ENCODE measurements at regions not wholly inside any gene's neighbourhood (a gene's known extent, or its start where the extent isn't known, plus 50 kb on each side); places are given as distances from the start of the nearest gene placed in this dataset.
A peak's percentile ranks its signal among the peaks of the same experiment; 100 is the strongest.

DNA sequence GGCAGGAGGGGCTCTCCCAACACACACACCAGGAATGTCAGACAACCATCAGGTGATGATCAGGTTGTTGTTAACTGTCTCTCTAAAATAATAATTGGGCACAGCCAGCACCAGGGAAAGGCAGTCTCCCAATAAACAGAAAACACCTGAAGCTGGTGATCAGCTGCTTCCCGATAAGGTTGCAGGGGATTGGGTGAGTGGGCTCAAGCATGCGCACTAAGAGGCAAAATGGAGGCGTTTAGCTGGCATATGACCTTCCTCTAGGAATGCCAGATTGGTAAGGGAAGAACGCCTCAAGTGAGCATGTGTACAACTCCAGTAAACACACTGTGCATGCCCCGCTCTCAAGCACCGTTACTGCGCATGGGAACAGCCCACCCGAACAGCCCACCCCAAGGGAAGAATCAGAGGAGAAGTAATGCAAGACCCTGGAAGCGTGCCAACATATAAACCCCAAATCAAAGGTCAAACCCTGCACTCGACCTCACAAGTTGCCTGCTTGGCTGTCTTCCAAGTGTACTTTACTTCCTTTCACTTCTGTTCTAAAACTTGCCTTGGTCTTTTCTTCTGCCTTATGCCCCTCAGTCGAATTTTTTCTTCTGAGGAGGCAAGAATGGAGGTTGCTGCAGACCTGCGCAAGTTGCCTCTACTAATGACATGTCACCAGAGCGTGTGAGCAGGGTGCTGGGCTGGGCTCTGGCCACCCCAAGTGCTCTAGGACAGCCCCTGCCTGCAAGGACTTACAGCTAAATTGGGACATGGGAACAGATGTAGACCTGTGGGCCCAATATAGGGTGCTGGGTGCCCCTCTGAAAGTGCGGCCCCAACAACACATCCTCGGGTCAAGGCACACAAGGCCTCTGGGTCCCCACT, 200.8 kb downstream of the RHOU start:
- no peaks in the 10 kb centered on the region for H3K27me3 Mint-ChIP-seq (ENCODE audit: low read depth)
- TF ChIP-seq, protein P1, sequence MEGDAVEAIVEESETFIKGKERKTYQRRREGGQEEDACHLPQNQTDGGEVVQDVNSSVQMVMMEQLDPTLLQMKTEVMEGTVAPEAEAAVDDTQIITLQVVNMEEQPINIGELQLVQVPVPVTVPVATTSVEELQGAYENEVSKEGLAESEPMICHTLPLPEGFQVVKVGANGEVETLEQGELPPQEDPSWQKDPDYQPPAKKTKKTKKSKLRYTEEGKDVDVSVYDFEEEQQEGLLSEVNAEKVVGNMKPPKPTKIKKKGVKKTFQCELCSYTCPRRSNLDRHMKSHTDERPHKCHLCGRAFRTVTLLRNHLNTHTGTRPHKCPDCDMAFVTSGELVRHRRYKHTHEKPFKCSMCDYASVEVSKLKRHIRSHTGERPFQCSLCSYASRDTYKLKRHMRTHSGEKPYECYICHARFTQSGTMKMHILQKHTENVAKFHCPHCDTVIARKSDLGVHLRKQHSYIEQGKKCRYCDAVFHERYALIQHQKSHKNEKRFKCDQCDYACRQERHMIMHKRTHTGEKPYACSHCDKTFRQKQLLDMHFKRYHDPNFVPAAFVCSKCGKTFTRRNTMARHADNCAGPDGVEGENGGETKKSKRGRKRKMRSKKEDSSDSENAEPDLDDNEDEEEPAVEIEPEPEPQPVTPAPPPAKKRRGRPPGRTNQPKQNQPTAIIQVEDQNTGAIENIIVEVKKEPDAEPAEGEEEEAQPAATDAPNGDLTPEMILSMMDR (conservative IDR thresholded peaks at IDR 0.05), result no peak
- H3K4me1 Mint-ChIP-seq, result peaks cover 40% of the 10 kb centered on the region
- no peak for DNase-seq (ENCODE audit: low read depth, low spot score)
- peak overlapping the region; percentile 67 for H3K27ac Mint-ChIP-seq (ENCODE audit: unreplicated experiment)
- no peaks in the 10 kb centered on the region for H3K36me3 Mint-ChIP-seq (ENCODE audit: low read depth)
- no peak overlapping the region for H3K4me3 Mint-ChIP-seq
- H3K9me3 Mint-ChIP-seq, result peaks cover 2% of the 10 kb centered on the region

- Mint-ChIP-seq H3K27ac (ENCODE audit: unreplicated experiment) (no peak overlapping the region), H3K4me1 (peaks cover 44% of the 10 kb centered on the region), H3K27me3 (ENCODE audit: low read depth) (no peaks in the 10 kb centered on the region), H3K9me3 (peaks cover 2% of the 10 kb centered on the region), H3K36me3 (ENCODE audit: low read depth) (no peaks in the 10 kb centered on the region), H3K4me3 (no peak overlapping the region)
- TF ChIP-seq, protein P1 (conservative IDR thresholded peaks at IDR 0.05), result no peak
- DNase-seq (ENCODE audit: low read depth, low spot score), result no peak
These were observed 201.6 kb downstream of the RHOU start for GRCh38 chr1:228936881-228937280.

GRCh38 chr1:228937351-228937750, 202.1 kb downstream of the RHOU start:
- Mint-ChIP-seq H3K4me1 (peaks cover 44% of the 10 kb centered on the region), H3K27me3 (ENCODE audit: low read depth) (no peaks in the 10 kb centered on the region), H3K9me3 (peaks cover 2% of the 10 kb centered on the region), H3K36me3 (ENCODE audit: low read depth) (no peaks in the 10 kb centered on the region), H3K4me3 (no peak overlapping the region), H3K27ac (ENCODE audit: unreplicated experiment) (no peak overlapping the region)
- no peak for DNase-seq (ENCODE audit: low read depth, low spot score)
- TF ChIP-seq, protein P1 (conservative IDR thresholded peaks at IDR 0.05), result no peak

DNA sequence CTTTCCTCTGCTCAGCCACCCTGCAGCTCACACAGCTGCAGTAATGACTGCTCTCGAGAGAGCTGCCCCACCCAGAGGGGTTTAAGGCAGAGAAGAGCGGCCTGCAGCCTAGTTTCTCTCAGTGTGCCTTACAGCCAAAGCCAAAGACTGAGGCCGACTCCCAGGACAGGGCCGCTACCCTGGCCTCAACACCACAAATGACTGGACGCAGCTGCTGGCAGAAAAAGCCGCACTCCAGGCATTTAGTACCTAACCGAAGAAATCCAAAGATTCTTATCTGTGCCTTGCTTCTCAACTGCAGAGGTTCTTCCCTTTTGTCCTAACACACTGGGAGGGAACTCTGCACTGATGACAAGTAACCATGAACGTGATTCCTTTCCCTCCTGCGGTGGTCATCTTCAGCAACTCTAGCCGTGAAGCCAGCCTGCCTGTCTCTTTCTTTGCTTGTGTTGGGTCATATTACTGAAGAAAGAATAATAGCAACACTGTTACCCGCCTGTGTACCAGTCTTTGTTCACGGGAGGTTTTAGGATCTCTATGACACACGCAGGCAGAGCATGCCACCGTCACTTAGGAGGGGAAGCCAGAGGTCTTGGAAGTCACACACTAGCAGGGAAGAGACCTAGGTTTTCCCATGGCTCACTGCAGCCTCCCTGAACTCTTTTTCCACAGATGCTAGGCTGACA, 202.7 kb downstream of the RHOU start:
- DNase-seq (ENCODE audit: low read depth, low spot score), result no peak
- Mint-ChIP-seq H3K9me3 (peaks cover 2% of the 10 kb centered on the region), H3K27me3 (ENCODE audit: low read depth) (no peaks in the 10 kb centered on the region), H3K4me3 (no peak overlapping the region), H3K36me3 (ENCODE audit: low read depth) (no peaks in the 10 kb centered on the region), H3K4me1 (peaks cover 44% of the 10 kb centered on the region), H3K27ac (ENCODE audit: unreplicated experiment) (peak overlapping the region; percentile 60)
- TF ChIP-seq, protein P1 (conservative IDR thresholded peaks at IDR 0.05), result no peak

DNA sequence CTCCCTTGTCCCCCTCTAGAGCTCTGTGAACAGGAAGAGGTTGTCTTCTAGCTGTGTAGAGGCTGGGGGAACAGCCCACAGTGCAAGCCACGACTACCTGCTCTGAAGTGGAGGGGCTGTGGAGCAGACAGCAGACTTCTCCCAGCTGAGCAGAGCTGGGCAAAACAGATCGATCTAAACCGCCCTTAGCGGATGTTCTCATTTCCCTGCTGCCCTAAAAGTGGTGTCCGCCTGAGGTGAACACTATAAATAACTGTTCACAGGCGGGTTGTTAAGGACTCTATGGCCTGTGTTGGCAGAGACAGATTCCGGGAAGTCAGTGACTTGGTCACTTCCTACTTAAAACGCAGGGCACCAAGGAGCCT, 203.2 kb downstream of the RHOU start:
- Mint-ChIP-seq H3K36me3 (ENCODE audit: low read depth) (no peaks in the 10 kb centered on the region), H3K4me1 (peaks cover 44% of the 10 kb centered on the region), H3K4me3 (no peak overlapping the region), H3K9me3 (peaks cover 2% of the 10 kb centered on the region), H3K27me3 (ENCODE audit: low read depth) (no peaks in the 10 kb centered on the region), H3K27ac (ENCODE audit: unreplicated experiment) (peak overlapping the region; percentile 60)
- DNase-seq (ENCODE audit: low read depth, low spot score), result no peak
- TF ChIP-seq, protein P1 (conservative IDR thresholded peaks at IDR 0.05), result no peak

All from neural crest cell (in vitro differentiated cells).